HG03025 (cell line): ENCODE measurements at regions not wholly inside any gene's neighbourhood (a gene's known extent, or its start where the extent isn't known, plus 50 kb on each side); places are given as distances from the start of the nearest gene placed in this dataset.

Experiments
- ATAC-seq: cut with Tn5 transposase; IDR thresholded peaks from one replicate; pipeline ENCODE4 v1.9.1; 2021; ENCODE audit warnings: mild to moderate bottlenecking, moderate library complexity; ENCODE audit not compliant: unreplicated experiment, low FRiP score

- ATAC-seq = no peak
Observed at GRCh38 chr3:82353306-82354171, 592.1 kb upstream of the GBE1 start.

- no peak for ATAC-seq
Observed at GRCh38 chr3:82347585-82347984, 586.1 kb upstream of the GBE1 start.

- no peak for ATAC-seq
Observed at GRCh38 chr3:82342521-82342920, 581.1 kb upstream of the GBE1 start.

- ATAC-seq = no peak
Observed at GRCh38 chr3:82329300-82329699, 567.9 kb upstream of the GBE1 start.

DNA sequence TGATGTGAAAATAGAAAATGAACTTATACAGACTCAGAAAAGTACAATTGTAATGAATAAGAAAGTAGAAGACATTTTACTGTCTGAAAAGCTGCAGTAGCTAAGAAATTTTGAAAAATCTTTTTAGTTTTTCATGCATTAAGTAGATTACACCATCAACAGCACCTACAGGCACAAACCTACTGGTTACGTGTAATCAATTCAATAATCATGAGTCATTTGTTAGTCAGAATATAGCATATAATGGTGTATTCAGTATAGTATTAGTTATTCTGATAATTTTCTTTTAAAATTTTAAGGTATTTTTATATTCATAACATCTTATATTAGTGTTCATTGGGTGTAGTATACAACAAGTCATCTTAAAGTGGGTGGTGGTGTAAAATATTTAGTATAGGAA lies 550.5 kb upstream of the GBE1 start:
- no peak for ATAC-seq

DNA sequence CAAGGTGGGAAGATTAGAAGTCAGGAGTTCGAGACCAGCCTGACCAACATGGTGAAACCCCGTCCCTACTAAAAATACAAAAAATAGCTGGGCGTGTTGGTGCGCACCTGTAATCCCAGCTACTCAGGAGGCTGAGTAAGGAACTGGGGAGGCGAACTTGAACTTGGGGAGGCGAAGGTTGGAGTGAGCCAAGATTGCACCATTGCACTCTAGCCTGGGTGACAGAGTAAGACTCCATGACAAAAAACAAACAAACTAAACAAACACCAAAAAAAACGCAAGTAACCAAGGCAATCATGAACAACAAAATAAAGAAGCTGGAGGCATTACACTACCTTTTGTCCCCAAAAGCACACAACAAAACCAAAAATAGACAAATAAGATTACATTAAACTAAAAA lies 547.3 kb upstream of the GBE1 start:
- no peak for ATAC-seq

- ATAC-seq = no peak
Observed at GRCh38 chr3:82306189-82306588, 544.7 kb upstream of the GBE1 start.

DNA sequence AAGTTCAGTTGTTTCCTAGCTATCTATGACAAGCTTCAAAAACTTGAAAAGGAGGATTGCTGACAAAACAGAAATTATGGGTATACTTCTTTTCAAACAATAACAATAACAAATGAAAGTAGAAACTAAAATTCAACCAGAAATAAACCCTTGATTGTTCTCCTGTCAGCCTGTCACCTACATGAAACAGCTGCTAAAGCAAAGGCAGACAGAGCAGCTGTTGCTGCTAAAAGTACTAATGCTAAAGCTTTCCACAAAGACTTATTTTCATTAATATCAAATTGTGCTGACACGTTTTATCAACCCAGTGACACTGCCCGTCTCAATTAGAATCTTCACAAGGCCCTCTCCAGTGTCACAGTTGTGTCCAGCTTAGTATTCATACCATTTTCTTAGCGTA lies 533.2 kb upstream of the GBE1 start:
- ATAC-seq = no peak

DNA sequence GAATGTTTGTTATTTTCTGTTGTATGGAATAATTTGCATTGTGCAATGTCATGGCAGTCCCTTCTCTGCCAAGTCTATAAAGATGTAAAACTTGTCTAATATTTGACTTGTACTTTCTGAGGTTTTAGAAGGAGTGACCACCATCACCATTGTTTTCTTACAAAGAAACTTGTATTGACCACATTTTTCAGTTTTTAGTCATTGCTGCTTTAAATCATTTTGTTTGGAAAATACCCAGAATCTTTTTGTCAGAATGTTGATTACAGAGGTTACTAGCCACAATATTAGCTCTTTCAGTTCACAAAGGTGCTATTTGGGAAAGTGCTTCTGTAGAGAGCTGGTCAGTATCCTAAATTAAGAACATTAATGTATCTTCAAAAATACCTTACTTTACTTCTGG lies 532.4 kb upstream of the GBE1 start:
- ATAC-seq = peak; percentile 55

DNA sequence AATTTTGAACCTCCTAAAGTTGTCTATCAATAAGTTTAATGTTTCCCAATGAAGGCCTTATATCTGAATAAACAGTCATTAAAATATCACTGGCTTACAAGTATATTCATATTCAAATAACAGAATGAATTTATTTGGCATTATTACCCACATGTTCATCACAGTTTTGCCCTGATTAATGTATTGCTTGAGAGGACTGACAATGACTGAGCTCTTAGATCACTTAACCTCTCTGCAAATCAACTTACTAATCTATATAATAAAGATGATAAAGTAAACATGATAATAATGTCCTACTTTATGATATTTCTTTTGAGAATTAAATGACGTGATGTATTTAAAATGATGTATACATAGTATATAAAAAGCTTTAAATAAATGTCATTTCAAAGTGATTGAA lies 532.0 kb upstream of the GBE1 start:
- no peak for ATAC-seq

DNA sequence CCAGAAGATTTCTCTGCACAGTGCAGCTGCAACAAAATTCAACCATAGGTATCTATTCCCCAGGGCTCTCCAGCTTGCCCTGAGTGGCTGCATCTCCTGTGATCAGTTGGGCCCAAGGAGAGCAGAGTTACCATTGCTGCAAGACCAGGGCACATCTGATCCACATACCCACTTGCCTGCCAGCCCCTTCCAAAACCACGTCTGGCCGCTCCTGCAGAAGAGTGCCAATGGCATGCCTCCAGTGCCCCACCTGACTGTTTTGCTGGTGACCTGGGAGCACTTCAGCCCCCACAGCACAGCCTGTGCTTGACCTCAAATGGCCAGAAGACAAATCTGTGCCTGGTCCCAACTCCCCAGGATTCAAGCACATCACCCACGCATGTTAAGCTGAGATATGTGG lies 526.1 kb upstream of the GBE1 start:
- ATAC-seq = no peak

DNA sequence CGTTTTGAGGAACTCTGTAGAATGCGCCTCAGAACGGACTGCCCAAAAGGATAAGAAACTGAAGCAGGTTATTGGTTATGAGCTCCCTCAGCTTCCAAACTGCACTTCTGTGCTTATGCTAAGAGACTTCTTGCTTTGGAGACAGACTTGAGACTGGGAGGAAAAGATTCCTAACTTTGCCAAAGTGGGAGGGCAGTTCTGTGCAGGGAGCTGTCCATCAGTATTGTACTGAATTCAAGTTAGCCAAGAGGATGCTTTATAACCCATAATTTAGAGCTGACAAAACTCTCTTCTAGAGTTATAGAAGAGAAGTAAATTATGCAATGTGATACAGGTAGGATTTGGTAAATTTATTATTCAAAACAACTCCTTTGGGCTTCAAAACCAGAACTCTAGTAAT lies 519.8 kb upstream of the GBE1 start:
- no peak for ATAC-seq

DNA sequence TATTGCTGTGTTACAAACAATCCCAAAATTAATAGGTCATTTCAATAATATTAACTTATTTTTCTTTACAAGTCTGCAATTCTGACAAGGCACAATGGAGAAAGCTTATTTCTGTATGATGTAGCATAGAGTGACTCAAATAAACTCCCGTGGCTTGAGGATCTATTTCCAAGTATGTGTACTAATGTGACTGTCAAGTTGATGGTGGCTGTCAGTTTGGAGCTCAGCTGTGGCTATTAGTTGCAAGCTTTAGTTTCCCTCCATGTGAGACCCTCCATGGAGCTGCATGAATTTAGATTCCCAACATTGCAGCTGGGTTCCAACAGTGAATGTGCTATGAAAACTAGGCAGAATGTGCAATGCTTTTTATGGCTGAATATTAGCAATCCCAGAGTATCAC lies 515.5 kb upstream of the GBE1 start:
- ATAC-seq = no peak

GRCh38 chr3:82274897-82275296 lies 513.5 kb upstream of the GBE1 start:
- ATAC-seq = no peak

DNA sequence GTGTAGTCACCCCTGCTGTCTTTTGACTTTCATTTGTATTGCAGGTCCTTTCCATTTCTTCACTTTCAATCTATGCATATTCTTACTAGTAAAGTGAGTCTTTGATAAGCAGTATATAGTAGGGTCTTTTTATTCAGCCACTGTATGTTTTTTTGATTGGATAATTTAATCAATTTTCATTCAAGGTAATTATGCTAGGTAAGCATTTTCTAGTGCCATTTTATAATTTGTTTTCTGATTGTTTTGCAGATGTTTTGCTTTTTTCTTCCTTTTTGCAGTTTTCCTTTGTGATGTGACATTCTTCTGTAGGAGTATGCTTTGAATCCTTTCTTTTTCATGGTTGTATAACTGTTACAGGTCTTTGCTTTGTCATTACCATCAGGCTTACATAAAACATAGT lies 504.3 kb upstream of the GBE1 start:
- ATAC-seq = no peak

DNA sequence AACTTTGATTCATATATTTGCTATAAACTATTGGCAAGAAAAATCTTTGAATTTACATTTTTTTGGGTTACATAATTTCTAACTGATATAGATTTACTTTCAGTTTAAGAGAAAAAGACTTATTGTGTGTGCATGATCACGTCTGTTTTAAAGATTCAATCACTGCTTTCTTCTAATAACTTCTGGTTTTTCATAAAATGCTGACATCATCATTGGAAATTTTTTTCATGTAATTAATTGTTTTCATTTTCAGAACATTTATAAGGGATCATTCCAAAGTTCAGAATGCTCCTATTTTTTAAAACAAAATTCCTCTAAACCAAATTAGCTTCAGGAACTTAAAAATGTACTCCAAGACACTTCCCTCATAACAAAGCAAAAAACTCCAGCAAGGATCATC lies 500.7 kb upstream of the GBE1 start:
- no peak for ATAC-seq

DNA sequence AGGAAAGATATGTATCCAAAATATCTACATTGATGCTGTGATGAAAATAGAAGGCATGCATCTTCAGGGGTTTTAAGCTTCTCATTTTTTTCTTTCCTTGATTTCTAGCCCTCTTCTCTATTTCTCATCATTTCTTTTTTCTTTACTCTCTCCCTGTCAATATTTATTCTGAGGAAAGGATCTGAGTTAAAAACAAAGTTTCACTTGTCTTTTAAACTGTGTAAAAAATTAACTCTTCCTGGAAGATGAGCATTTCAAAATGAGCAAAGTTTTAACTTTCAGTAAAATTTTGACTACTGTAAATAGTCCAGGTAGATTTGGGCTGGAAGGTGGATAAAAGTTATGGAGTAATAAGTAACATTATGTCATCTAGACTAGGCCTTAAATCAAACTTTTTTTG lies 500.2 kb upstream of the GBE1 start:
- ATAC-seq = no peak

- no peak for ATAC-seq
Observed at GRCh38 chr3:82261013-82261412, 499.6 kb upstream of the GBE1 start.

- no peak for ATAC-seq
Observed at GRCh38 chr3:82259994-82260393, 498.5 kb upstream of the GBE1 start.

GRCh38 chr3:82240322-82240721 lies 478.9 kb upstream of the GBE1 start:
- no peak for ATAC-seq

GRCh38 chr3:82236257-82236656 lies 474.8 kb upstream of the GBE1 start:
- ATAC-seq = no peak

DNA sequence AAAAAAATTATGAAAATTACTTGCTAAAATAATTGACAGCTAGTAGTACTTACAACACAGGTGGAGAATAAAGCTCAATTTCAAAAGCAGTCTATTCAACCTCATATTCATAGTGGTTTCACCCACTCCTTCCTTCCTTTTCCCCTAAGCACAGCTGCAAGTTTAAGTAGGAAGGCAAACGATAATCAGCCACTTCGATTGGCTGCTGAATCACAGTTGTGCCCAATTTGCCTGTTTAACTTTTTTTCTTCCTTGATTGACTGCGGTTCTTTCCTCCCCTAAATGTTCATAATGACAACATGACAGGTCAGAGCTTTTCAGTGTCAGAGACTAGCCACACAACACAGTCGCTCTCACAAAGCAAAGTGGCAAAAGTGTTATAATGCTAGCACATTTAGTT lies 468.0 kb upstream of the GBE1 start:
- peak; percentile 81 for ATAC-seq

- no peak for ATAC-seq
Observed at GRCh38 chr3:82224661-82225060, 463.2 kb upstream of the GBE1 start.
